ENCODE measurements at regions not wholly inside any gene's neighbourhood (a gene's known extent, or its start where the extent isn't known, plus 50 kb on each side); places are given as distances from the start of the nearest gene placed in this dataset.

DNA sequence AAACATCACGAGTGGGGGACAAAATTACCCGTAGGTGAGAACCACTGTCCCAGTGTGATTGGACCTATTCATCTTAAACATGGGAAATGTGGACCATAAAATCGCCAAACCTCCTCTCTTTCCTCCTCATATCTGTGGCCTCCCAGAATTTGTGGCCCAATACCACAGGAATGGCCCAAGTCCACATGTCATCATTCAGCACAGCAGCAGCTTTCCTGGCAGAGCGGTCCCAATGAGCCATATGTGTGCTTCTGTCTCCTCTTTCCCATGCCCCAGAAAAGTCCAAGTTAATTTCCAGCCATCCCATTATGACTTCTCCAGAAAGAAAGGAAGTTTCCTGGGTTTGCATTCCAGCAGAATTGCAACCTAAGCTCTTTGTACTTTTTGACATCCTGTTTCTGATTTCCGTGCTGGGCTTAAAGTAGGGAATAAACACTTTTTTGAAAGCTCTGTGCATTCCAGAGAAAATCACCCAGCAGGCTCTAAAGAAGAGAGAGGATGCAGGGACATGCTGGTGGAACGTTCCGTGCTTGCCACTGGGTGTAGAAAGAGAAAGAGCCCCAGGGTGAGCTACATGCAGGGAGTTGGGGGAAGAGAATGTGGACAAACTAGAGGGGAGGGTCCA, 259.4 kb upstream of the PROK2 start:
- TF ChIP-seq, protein P1, sequence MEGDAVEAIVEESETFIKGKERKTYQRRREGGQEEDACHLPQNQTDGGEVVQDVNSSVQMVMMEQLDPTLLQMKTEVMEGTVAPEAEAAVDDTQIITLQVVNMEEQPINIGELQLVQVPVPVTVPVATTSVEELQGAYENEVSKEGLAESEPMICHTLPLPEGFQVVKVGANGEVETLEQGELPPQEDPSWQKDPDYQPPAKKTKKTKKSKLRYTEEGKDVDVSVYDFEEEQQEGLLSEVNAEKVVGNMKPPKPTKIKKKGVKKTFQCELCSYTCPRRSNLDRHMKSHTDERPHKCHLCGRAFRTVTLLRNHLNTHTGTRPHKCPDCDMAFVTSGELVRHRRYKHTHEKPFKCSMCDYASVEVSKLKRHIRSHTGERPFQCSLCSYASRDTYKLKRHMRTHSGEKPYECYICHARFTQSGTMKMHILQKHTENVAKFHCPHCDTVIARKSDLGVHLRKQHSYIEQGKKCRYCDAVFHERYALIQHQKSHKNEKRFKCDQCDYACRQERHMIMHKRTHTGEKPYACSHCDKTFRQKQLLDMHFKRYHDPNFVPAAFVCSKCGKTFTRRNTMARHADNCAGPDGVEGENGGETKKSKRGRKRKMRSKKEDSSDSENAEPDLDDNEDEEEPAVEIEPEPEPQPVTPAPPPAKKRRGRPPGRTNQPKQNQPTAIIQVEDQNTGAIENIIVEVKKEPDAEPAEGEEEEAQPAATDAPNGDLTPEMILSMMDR (IDR thresholded peaks at IDR 0.05): no peak
- no peak for TF ChIP-seq ZFX (IDR thresholded peaks at IDR 0.05; ENCODE audit: borderline replicate concordance)
